Psoas muscle (tissue), 7 donors: ENCODE measurements at regions not wholly inside any gene's neighbourhood (a gene's known extent, or its start where the extent isn't known, plus 50 kb on each side); places are given as distances from the start of the nearest gene placed in this dataset.
A peak's percentile ranks its signal among the peaks of the same experiment; 100 is the strongest.

Experiments
- ATAC-seq, 4 donors: fragments of 200-7000 bp; cut with Tn5 transposase; one replicate each; pipeline ENCODE4 v1.9.1; 2020; ENCODE audit warnings: moderate library complexity in 3 of 4, mild to moderate bottlenecking in 2 of 4
- DNase-seq, 2 donors: peaks; one replicate each; pipeline ENCODE4 v3.0.0-alpha.2; 2020
- H3K27ac ChIP-seq: fragments of 200-600 bp; one replicate; pipeline ENCODE4 v1.8.0; 2022
- H3K27me3 ChIP-seq, 3 donors: fragments of 200-600 bp in 1 of 3; one replicate each; pipeline versions ENCODE4 v1.6.1 to v1.8.0; 2013 to 2022; ENCODE audit warnings: low read length in 2 of 3, mild to moderate bottlenecking in 2 of 3, moderate library complexity in 1 of 3; ENCODE audit not compliant: insufficient read depth in 3 of 3
- H3K36me3 ChIP-seq, 2 donors: fragments of 200-600 bp in 1 of 2; one replicate each; pipeline versions ENCODE4 v1.6.1 to v1.8.0; 2013 to 2022; ENCODE audit warnings: low read depth in 1 of 2, mild to moderate bottlenecking in 1 of 2, moderate library complexity in 1 of 2; ENCODE audit not compliant: insufficient read depth in 1 of 2
- H3K4me1 ChIP-seq: fragments of 200-600 bp; one replicate; pipeline ENCODE4 v1.8.0; 2022
- H3K4me3 ChIP-seq: fragments of 200-600 bp; one replicate; pipeline ENCODE4 v1.8.0; 2022; ENCODE audit warnings: mild to moderate bottlenecking
- H3K9me3 ChIP-seq: fragments of 200-600 bp; one replicate; pipeline ENCODE4 v1.8.0; 2022
- WGBS, 3 donors: extraction: QIAGEN DNeasy Blood & Tissue Kit; methylation state at CpG; one replicate each; pipeline versions ENCODE4 v1.1.6 to v1.1.7; 2013; 5-methylcytosine and 5-hydroxymethylcytosine counted together
- intact Hi-C, 2 donors: fragments of 100-400 bp; cut with DNase I; formaldehyde crosslinking; loops; one replicate each; pipeline versions ENCODE4 v1.11.0 to v1.14.2; 2022
- TF ChIP-seq, protein P1 (sequence below): fragments of 200-600 bp; IDR thresholded peaks from one replicate; pipeline ENCODE4 v1.8.0; 2022; ENCODE audit warnings: antibody characterized with exemption
- donor health status: healthy with polysubstance abuse.
- donor health status: DM: no; HTN: no; CAD: no; lungs with moderate emphysema.
- donor health status: Bipolar disorder and iron deficiency.
- donor health status: healthy.
- donor health status: DM: yes; HTN: yes; CAD: no.
- donor health status: DM: no; HTN: no; CAD: no.
- donor health status: DM: yes; HTN: yes; CAD: no.

DNA sequence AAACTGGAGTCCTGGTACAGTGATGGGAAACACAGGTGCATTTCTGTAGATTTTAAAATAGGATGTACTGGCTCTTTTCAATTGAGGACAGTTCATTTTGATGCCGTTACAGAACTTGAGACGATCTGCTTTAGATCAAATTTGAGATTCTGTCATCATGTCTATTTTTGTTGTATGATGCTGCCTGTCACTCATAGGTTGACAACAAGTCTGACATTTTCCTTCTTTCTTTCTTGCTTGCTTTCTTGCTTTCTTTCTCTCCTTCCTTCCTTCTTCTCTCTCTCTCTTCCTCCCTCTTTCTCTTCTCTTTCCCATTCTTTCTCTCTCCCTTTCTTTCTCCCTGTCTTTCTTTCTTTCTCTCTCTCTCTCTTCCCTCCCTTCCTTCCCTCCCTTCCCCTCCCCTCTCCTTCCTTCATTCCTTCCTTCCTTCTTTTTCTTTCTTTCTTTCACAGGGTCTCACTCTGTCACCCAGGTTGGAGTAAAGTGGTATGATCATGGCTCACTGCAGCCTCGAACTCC, 152.6 kb upstream of the SGK1 start:
- no peaks in the 10 kb centered on the region for H3K27me3 ChIP-seq
- ATAC-seq (peak; percentile 48 to 83 (median 64)), DNase-seq (no peak)
- H3K27ac ChIP-seq = peak overlapping the region; percentile 87
- no peaks in the 10 kb centered on the region for H3K36me3 ChIP-seq
- no peak overlapping the region for H3K4me3 ChIP-seq
- WGBS, 3 donors = 39 to 61% (median 43%) methylated on average over 3 of the region's 3 CpGs
- peaks cover 46% of the 10 kb centered on the region for H3K4me1 ChIP-seq
- TF ChIP-seq, protein P1, sequence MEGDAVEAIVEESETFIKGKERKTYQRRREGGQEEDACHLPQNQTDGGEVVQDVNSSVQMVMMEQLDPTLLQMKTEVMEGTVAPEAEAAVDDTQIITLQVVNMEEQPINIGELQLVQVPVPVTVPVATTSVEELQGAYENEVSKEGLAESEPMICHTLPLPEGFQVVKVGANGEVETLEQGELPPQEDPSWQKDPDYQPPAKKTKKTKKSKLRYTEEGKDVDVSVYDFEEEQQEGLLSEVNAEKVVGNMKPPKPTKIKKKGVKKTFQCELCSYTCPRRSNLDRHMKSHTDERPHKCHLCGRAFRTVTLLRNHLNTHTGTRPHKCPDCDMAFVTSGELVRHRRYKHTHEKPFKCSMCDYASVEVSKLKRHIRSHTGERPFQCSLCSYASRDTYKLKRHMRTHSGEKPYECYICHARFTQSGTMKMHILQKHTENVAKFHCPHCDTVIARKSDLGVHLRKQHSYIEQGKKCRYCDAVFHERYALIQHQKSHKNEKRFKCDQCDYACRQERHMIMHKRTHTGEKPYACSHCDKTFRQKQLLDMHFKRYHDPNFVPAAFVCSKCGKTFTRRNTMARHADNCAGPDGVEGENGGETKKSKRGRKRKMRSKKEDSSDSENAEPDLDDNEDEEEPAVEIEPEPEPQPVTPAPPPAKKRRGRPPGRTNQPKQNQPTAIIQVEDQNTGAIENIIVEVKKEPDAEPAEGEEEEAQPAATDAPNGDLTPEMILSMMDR = no peak
- intact Hi-C loops = loop anchor here in 1 of 2 donors (5.0 kb wide), 1 partner anchor 293 kb away; no protein-coding TSS in a partner anchor
- no peaks in the 10 kb centered on the region for H3K9me3 ChIP-seq

GRCh38 chr6:134469702-134470456, 152.0 kb upstream of the SGK1 start:
- Histone ChIP-seq H3K27ac (peak overlapping the region; percentile 87), H3K27me3 (no peaks in the 10 kb centered on the region), H3K4me1 (peaks cover 52% of the 10 kb centered on the region), H3K36me3 (no peaks in the 10 kb centered on the region), H3K9me3 (no peaks in the 10 kb centered on the region), H3K4me3 (peak overlapping the region; percentile 29)
- WGBS, 3 donors = 28 to 39% (median 29%) methylated on average over 8 of the region's 8 CpGs
- TF ChIP-seq, protein P1 = no peak
- no peak for DNase-seq
- peak in 3 of 4 donors; percentile 46 to 66 (median 48) for ATAC-seq
- intact Hi-C loops = loop anchor here (1.0 to 5.0 kb wide), 8 partner anchors 62 to 352 kb away; no protein-coding TSS in a partner anchor

DNA sequence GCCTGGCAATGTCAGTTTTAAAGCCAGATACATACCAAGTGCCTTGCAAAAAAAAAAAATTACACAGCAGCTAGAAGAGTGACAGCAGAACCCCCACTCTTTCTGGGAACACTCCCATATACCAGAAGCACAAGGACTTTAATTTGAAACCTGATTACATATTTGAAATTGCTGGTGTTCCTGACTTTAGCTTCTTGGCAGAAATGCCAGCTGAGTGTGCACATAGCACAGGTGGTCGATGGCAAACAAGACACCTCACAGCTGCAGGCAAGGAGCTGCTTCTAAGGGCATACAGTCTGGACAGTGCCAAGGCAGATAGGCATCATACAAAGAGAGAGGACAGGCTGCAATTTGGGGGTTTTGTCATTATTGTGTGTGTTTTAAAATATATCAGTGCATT, 150.7 kb upstream of the SGK1 start:
- Histone ChIP-seq H3K27me3 (no peaks in the 10 kb centered on the region), H3K36me3 (no peaks in the 10 kb centered on the region), H3K4me3 (peak overlapping the region; percentile 29), H3K4me1 (peaks cover 58% of the 10 kb centered on the region), H3K9me3 (no peaks in the 10 kb centered on the region), H3K27ac (peak overlapping the region; percentile 87)
- no peak for DNase-seq
- TF ChIP-seq, protein P1 = no peak
- intact Hi-C loops = loop anchor here (1.0 to 5.0 kb wide), 7 partner anchors 64 to 354 kb away; no protein-coding TSS in a partner anchor
- ATAC-seq = peak; percentile 38 to 68 (median 47)
- 10 to 24% (median 19%) methylated on average over 1 of the region's 1 CpG for WGBS, 3 donors

DNA sequence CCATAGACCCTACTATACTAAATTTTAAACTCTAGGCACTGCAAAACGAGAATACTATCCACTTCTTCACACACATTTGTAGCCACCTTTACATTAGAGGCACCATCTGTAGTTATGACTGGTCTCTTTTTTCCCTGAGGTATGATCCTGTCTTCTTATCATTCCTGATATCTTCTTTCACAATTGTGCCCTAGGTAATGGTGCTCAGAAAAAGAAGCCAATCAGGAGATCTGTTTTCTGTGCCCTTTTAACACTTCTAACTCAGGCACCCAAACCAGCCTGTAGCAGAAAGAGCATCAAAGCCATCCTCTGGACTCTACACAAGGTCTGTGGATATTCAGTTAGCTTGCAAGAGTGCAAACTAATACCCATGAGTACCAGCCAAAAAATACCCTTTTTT, 149.7 kb upstream of the SGK1 start:
- no peaks in the 10 kb centered on the region for H3K9me3 ChIP-seq
- H3K36me3 ChIP-seq = no peaks in the 10 kb centered on the region
- no peaks in the 10 kb centered on the region for H3K27me3 ChIP-seq
- peaks cover 55% of the 10 kb centered on the region for H3K4me1 ChIP-seq
- DNase-seq = no peak
- WGBS, 3 donors = 33 to 78% (median 39%) methylated on average over 1 of the region's 1 CpG
- no peak overlapping the region for H3K4me3 ChIP-seq
- intact Hi-C loops = loop anchor here (5.0 kb wide), 6 partner anchors 65 to 355 kb away; no protein-coding TSS in a partner anchor
- no peak for ATAC-seq
- H3K27ac ChIP-seq = peak overlapping the region; percentile 87
- TF ChIP-seq, protein P1 = no peak
